Right lobe of liver (tissue), 6 donors: ENCODE measurements at regions not wholly inside any gene's neighbourhood (a gene's known extent, or its start where the extent isn't known, plus 50 kb on each side); places are given as distances from the start of the nearest gene placed in this dataset.

Experiments
- ATAC-seq, 4 donors: fragments of 200-7000 bp; cut with Tn5 transposase; one replicate each; pipeline ENCODE4 v1.9.1; 2020; ENCODE audit warnings: mild to moderate bottlenecking in 4 of 4, moderate library complexity in 4 of 4
- DNase-seq, 3 donors: peaks; one replicate each; pipeline ENCODE4 v3.0.0-alpha.2; 2020
- H3K27ac ChIP-seq, 3 donors: fragments of 200-600 bp; one replicate each; pipeline ENCODE4 v1.8.0; 2022
- H3K27me3 ChIP-seq, 2 donors: fragments of 200-600 bp; one replicate each; pipeline ENCODE4 v1.8.0; 2022
- H3K36me3 ChIP-seq, 4 donors: fragments of 200-600 bp; sonication (generic) in 1 of 4; one replicate each; pipeline versions ENCODE4 v1.5.1 to v1.8.0; 2017 to 2022; ENCODE audit warnings: control low read depth in 1 of 4
- H3K4me1 ChIP-seq, 4 donors: fragments of 200-600 bp; sonication (generic) in 1 of 4; one replicate each; pipeline versions ENCODE4 v1.5.1 to v1.8.0; 2017 to 2022; ENCODE audit warnings: control low read depth in 1 of 4
- H3K4me3 ChIP-seq, 3 donors: fragments of 200-600 bp; one replicate each; pipeline ENCODE4 v1.8.0; 2022
- H3K9me3 ChIP-seq, 4 donors: fragments of 200-600 bp; sonication (generic) in 1 of 4; one replicate each; pipeline versions ENCODE4 v1.5.1 to v1.8.0; 2017 to 2022; ENCODE audit warnings: control low read depth in 1 of 4
- CTCF ChIP-seq, 4 donors: fragments of 200-600 bp in 3 of 4; fragments of 450-650 bp in 1 of 4; IDR thresholded peaks; one replicate each; pipeline versions ENCODE4 v1.5.1 to v1.8.0; 2016 to 2022; ENCODE audit warnings: antibody characterized with exemption in 4 of 4, mild to moderate bottlenecking in 2 of 4
- POLR2A ChIP-seq: fragments of 450-650 bp; IDR thresholded peaks from one replicate; pipeline ENCODE4 v1.6.1; 2017; ENCODE audit warnings: antibody characterized with exemption, mild to moderate bottlenecking
- WGBS: methylation state at CpG from one replicate; pipeline ENCODE4 v1.1.6; 2018; ENCODE audit warnings: low coverage, low lambda C conversion rate; ENCODE audit not compliant: insufficient coverage; ENCODE audit errors: missing lambda C conversion rate; 5-methylcytosine and 5-hydroxymethylcytosine counted together
- intact Hi-C, 2 donors: fragments of 100-400 bp; cut with DNase I; formaldehyde crosslinking; loops; one replicate each; pipeline versions ENCODE4 v1.11.2 to v1.14.1; 2022
- donor health status: DM: no; HTN: yes; CAD: no.
- donor health status: DM: no; HTN: no; CAD: no.
- donor health status: DM: no; HTN: no; CAD: no.
- donor health status: DM: no; HTN: yes; CAD: no.
- donor health status: DM: no; HTN: yes; CAD: no.

GRCh38 chr5:74471875-74472274 is 168.7 kb downstream of the ENC1 start:
- H3K36me3 ChIP-seq, result no peaks in the 10 kb centered on the region
- no peak overlapping the region for H3K4me3 ChIP-seq
- H3K4me1 ChIP-seq, result no peaks in the 10 kb centered on the region
- no peak for ATAC-seq
- H3K9me3 ChIP-seq, result no peaks in the 10 kb centered on the region
- whole genome bisulfite sequencing, result 64% methylated on average over 2 of the region's 2 CpGs
- TF ChIP-seq POLR2A (no peak), CTCF (IDR thresholded peaks at IDR 0.05) (no peak)
- H3K27ac ChIP-seq, result no peak overlapping the region
- DNase-seq, result no peak
- no peaks in the 10 kb centered on the region for H3K27me3 ChIP-seq
- intact Hi-C loops, result no loop called here

- no peaks in the 10 kb centered on the region for H3K27me3 ChIP-seq
- ATAC-seq, result no peak
- H3K9me3 ChIP-seq, result no peaks in the 10 kb centered on the region
- intact Hi-C loops, result no loop called here
- H3K36me3 ChIP-seq, result no peaks in the 10 kb centered on the region
- H3K4me1 ChIP-seq, result no peaks in the 10 kb centered on the region
- 88% methylated on average over 8 of the region's 8 CpGs for WGBS
- TF ChIP-seq POLR2A (no peak), CTCF (IDR thresholded peaks at IDR 0.05) (no peak)
- no peak overlapping the region for H3K4me3 ChIP-seq
- DNase-seq, result no peak
- H3K27ac ChIP-seq, result no peak overlapping the region
Observed at GRCh38 chr5:74469234-74469994, 171.1 kb downstream of the ENC1 start.

GRCh38 chr5:74468421-74468820 is 172.1 kb downstream of the ENC1 start:
- TF ChIP-seq POLR2A (no peak), CTCF (IDR thresholded peaks at IDR 0.05) (no peak)

GRCh38 chr5:74465724-74466123 is 174.8 kb downstream of the ENC1 start:
- Histone ChIP-seq H3K27me3 (no peaks in the 10 kb centered on the region), H3K27ac (no peak overlapping the region), H3K9me3 (no peaks in the 10 kb centered on the region), H3K36me3 (no peaks in the 10 kb centered on the region), H3K4me3 (no peak overlapping the region), H3K4me1 (no peaks in the 10 kb centered on the region)
- no peak for TF ChIP-seq CTCF (IDR thresholded peaks at IDR 0.05)
- TF ChIP-seq POLR2A, result no peak
- ATAC-seq (no peak), DNase-seq (no peak)
- WGBS, result 100% methylated on average over 1 of the region's 2 CpGs
- intact Hi-C loops, result no loop called here

More at GRCh38 chr5:74468421-74468820, 172.1 kb downstream of the ENC1 start:
- Histone ChIP-seq H3K9me3 (no peaks in the 10 kb centered on the region), H3K4me3 (no peak overlapping the region), H3K27me3 (no peaks in the 10 kb centered on the region), H3K4me1 (no peaks in the 10 kb centered on the region), H3K36me3 (no peaks in the 10 kb centered on the region), H3K27ac (no peak overlapping the region)
- 98% methylated on average over 4 of the region's 5 CpGs for WGBS
- no peak for ATAC-seq
- no peak for DNase-seq
- intact Hi-C loops, result no loop called here
